HG02588 (cell line): ENCODE measurements at regions not wholly inside any gene's neighbourhood (a gene's known extent, or its start where the extent isn't known, plus 50 kb on each side); places are given as distances from the start of the nearest gene placed in this dataset.

Experiments
- ATAC-seq: cut with Tn5 transposase; IDR thresholded peaks from one replicate; pipeline ENCODE4 v1.9.1; 2021; ENCODE audit warnings: mild to moderate bottlenecking, moderate library complexity; ENCODE audit not compliant: unreplicated experiment

- ATAC-seq = no peak
Observed at GRCh38 chr16:74035816-74036215, 260.8 kb upstream of the PSMD7 start.

GRCh38 chr16:74034862-74035261, 261.8 kb upstream of the PSMD7 start:
- ATAC-seq = no peak

- ATAC-seq = no peak
Observed at GRCh38 chr16:74034200-74034599, 262.4 kb upstream of the PSMD7 start.

- no peak for ATAC-seq
Observed at GRCh38 chr16:74033441-74033995, 263.1 kb upstream of the PSMD7 start.

- no peak for ATAC-seq
Observed at GRCh38 chr16:74031551-74031950, 265.1 kb upstream of the PSMD7 start.

GRCh38 chr16:74030000-74030706, 266.5 kb upstream of the PSMD7 start:
- no peak for ATAC-seq

- no peak for ATAC-seq
Observed at GRCh38 chr16:74029115-74029792, 267.4 kb upstream of the PSMD7 start.

- no peak for ATAC-seq
Observed at GRCh38 chr16:74026373-74027281, 270.0 kb upstream of the PSMD7 start.

- no peak for ATAC-seq
Observed at GRCh38 chr16:74024953-74025352, 271.7 kb upstream of the PSMD7 start.

GRCh38 chr16:74020095-74020670, 276.4 kb upstream of the PSMD7 start:
- no peak for ATAC-seq

- no peak for ATAC-seq
Observed at GRCh38 chr16:74019612-74020011, 277.0 kb upstream of the PSMD7 start.

GRCh38 chr16:74015953-74016352, 280.7 kb upstream of the PSMD7 start:
- ATAC-seq = no peak

GRCh38 chr16:73998707-73999106, 297.9 kb upstream of the PSMD7 start:
- ATAC-seq = no peak

GRCh38 chr16:73997971-73998370, 298.6 kb upstream of the PSMD7 start:
- no peak for ATAC-seq

GRCh38 chr16:73997340-73997711, 299.3 kb upstream of the PSMD7 start:
- ATAC-seq = no peak

- ATAC-seq = no peak
Observed at GRCh38 chr16:73996624-73997339, 299.8 kb upstream of the PSMD7 start.

GRCh38 chr16:73993878-73994277, 302.7 kb upstream of the PSMD7 start:
- no peak for ATAC-seq

- no peak for ATAC-seq
Observed at GRCh38 chr16:73978407-73978784, 318.2 kb upstream of the PSMD7 start.

GRCh38 chr16:73976644-73977043, 320.0 kb upstream of the PSMD7 start:
- no peak for ATAC-seq

- ATAC-seq = no peak
Observed at GRCh38 chr16:73973174-73973573, 323.4 kb upstream of the PSMD7 start.
